Retinal pigment epithelial cell (primary cell): ENCODE measurements at regions not wholly inside any gene's neighbourhood (a gene's known extent, or its start where the extent isn't known, plus 50 kb on each side); places are given as distances from the start of the nearest gene placed in this dataset.
"Not testable (repeated sequence)": the region's sequence is repeated elsewhere in the genome, so short reads cannot be mapped to it uniquely, and the experiment has no call there.

Source experiments
- DNase-seq: peaks from one replicate; pipeline ENCODE4 v3.0.0-alpha.2; 2010; ENCODE audit warnings: low read depth
- H3K4me3 ChIP-seq: 2 replicates; pipeline ENCODE4 v1.5.1; 2011; ENCODE audit warnings: mild to moderate bottlenecking, low read length, control low read depth, moderate library complexity
- TF ChIP-seq, protein P1 (sequence below): conservative IDR thresholded peaks from 2 replicates; pipeline ENCODE4 v1.5.1; 2011; ENCODE audit warnings: low read depth, low read length, control low read depth, inconsistent platforms

DNA sequence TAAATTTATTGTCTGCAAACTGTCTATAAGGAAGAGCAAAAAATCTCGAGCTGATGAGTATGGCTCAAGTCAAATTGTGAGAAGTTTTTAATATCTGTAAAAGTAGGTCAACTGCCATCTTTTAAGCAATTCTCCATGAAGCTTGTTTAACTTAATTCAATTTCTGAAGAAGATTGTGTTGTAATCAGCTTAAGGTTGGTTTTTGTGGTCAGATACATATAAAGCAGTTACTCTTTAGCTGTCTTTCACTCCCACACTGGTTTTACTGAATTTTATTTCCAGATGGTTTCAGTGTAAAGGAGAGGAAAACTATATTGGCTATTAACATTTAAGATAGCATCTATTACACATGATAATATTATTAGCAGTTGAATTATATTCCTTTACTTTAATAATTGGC lies 1165.1 kb downstream of the SLC16A7 start:
- no peak for DNase-seq
- H3K4me3 ChIP-seq, result no peak overlapping the region
- TF ChIP-seq, protein P1, sequence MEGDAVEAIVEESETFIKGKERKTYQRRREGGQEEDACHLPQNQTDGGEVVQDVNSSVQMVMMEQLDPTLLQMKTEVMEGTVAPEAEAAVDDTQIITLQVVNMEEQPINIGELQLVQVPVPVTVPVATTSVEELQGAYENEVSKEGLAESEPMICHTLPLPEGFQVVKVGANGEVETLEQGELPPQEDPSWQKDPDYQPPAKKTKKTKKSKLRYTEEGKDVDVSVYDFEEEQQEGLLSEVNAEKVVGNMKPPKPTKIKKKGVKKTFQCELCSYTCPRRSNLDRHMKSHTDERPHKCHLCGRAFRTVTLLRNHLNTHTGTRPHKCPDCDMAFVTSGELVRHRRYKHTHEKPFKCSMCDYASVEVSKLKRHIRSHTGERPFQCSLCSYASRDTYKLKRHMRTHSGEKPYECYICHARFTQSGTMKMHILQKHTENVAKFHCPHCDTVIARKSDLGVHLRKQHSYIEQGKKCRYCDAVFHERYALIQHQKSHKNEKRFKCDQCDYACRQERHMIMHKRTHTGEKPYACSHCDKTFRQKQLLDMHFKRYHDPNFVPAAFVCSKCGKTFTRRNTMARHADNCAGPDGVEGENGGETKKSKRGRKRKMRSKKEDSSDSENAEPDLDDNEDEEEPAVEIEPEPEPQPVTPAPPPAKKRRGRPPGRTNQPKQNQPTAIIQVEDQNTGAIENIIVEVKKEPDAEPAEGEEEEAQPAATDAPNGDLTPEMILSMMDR, result no peak

DNA sequence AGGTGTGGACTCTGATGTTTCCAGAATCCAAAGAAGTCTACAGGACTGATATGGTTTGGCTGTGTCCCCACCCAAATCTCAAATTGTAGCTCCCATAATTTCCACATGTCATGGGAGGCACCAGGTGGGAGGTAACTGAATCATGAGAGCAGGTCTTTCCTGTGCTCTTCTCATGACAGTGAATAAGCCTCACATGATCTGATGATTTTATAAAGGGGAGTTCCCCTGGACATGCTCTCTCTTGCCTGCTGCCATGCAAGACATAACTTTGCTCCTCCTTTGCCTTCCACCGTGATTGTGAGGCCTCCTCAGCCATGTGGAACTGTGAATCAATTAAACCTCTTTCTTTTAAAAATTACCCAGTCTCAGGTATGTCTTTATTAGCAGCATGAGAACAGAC lies 1205.3 kb downstream of the SLC16A7 start:
- DNase-seq, H3K4me3 ChIP-seq: not testable (repeated sequence)

DNA sequence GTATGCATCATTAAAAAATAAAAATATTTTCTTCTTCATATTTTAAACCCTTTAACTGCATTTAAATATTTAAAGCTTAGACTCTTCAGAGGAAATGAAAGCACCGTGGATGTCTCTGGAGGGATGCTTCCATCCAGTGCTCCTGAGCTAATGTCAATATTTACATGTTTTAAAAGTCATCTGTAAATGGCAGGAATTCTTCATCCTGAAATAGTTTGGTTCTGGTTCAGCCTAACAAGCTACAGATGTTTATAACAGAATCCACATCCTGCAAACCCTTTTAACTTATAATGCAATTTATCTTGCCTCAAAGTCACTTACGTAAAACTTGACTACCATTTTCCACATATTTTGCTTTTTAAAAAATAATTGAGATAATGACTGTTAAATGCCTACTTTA lies 1207.3 kb downstream of the SLC16A7 start:
- H3K4me3 ChIP-seq, result no peak overlapping the region
- no peak for DNase-seq
- TF ChIP-seq, protein P1, result no peak

DNA sequence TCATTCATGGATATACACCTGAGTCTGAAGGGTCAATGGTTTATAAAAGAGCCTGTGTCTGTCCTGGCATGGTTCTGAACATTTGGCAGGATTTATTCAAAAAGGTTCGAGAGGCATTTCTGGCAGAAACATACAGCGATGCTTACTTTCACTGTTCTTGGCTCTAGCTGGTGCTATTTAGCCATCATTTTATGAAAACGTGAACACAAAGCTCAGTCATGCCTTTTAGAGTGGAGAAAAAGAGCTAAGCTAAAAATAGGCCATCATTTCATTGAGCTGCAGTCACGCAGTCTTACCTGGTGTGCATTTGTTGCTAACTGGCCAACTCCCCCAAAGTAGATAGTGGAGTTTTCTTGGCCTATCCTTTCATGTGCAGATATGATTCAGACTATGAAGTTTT lies 1209.5 kb downstream of the SLC16A7 start:
- TF ChIP-seq, protein P1, result no peak
- H3K4me3 ChIP-seq, result no peak overlapping the region
- DNase-seq, result no peak

DNA sequence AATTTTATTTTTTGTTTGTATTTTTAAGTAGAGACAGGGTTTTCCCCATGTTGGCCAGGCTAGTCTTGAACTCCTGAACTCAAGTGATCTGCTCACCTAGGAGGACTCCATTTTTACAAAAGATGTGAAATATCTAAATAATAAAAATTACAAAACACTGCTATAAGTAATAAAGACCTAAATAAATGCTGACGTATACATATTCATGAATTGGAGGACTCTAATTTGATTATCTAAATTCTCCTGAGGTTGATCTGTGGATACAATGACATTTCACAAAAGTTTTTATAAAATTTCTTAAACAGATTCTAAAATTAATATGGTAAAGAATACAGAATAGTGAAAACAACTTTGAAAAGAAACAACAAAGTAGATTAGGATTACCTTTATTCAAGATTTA lies 1224.0 kb downstream of the SLC16A7 start:
- H3K4me3 ChIP-seq, result no peak overlapping the region
- TF ChIP-seq, protein P1, result no peak

DNA sequence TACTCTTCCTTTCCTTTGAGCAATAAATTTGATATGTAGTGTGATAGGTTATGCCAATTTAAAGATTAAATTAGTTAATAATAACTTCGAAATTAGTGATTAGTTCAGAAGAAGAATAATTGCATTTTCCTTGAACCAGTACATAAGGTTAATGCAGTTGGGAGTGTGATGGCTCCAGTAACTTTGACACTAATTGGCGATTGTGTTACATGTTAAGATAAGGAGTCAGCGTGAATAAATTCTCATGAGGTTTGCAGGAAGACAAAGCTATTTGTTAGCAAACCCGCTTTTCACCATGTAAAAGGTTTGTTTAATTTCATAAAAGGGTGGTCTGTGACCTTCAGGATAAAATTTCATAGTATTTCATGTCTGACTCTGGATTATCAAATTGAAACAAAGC lies 1226.8 kb downstream of the SLC16A7 start:
- H3K4me3 ChIP-seq, result no peak overlapping the region
- DNase-seq, result no peak
- TF ChIP-seq, protein P1, result no peak

More for the DNA sequence above, 1224.0 kb downstream of the SLC16A7 start:
- DNase-seq, result no peak

DNA sequence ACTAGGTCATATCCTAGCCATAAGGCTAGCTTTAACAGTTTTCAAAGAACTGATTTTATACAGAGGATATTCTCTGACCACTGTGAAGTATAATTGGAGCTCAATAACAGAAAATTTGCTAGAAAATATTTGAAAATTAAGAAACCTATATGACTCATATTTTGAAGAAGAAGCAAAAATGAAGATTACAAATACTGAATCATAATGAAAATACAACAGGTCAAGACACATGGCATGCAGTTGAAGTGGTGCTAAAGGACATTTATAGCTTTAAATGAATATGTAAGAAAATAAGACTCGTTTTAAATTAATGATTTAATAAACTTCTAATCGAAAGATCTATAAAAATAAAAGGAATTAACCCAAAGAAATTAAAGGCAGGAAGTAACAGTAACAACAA lies 1234.6 kb downstream of the SLC16A7 start:
- DNase-seq, result no peak
- H3K4me3 ChIP-seq, result no peak overlapping the region
- TF ChIP-seq, protein P1, result no peak

DNA sequence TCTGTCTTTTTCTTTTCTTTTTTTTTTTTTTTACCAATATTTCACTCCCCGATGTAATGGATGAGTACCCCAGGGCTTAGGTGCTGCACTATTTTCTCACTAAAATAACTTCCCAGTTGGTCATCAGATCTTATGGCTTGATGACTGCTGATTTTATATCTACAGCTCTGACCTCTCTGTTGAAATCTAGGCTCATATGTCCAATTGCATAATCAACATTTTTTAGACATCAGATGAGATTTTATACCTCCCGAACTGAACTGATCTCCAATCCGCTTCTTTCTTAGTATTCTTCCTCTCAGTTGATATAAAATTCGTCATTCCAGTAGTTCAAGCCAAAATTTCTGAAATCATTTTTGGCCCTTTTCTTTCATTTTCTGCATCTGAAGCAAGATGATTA lies 1236.5 kb downstream of the SLC16A7 start:
- no peak for DNase-seq
- no peak overlapping the region for H3K4me3 ChIP-seq
- TF ChIP-seq, protein P1, result no peak
